GM12891 (cell line): ENCODE measurements at regions not wholly inside any gene's neighbourhood (a gene's known extent, or its start where the extent isn't known, plus 50 kb on each side); places are given as distances from the start of the nearest gene placed in this dataset.

Experiments used
- POLR2A ChIP-seq: IDR thresholded peaks from 2 replicates; pipeline ENCODE4 v1.6.1; 2011; ENCODE audit warnings: low read depth, low read length, control low read depth
- POLR2AphosphoS5 ChIP-seq: IDR thresholded peaks from 2 replicates; pipeline ENCODE4 v1.6.1; 2011; ENCODE audit warnings: low read depth, low read length, control low read depth
- SPI1 ChIP-seq: IDR thresholded peaks from 2 replicates; pipeline ENCODE4 v1.6.1; 2011; ENCODE audit warnings: low read depth, low read length, control low read depth
- TAF1 ChIP-seq: IDR thresholded peaks from 2 replicates; pipeline ENCODE4 v1.6.1; 2011; ENCODE audit warnings: low read depth, low read length, control low read depth

DNA sequence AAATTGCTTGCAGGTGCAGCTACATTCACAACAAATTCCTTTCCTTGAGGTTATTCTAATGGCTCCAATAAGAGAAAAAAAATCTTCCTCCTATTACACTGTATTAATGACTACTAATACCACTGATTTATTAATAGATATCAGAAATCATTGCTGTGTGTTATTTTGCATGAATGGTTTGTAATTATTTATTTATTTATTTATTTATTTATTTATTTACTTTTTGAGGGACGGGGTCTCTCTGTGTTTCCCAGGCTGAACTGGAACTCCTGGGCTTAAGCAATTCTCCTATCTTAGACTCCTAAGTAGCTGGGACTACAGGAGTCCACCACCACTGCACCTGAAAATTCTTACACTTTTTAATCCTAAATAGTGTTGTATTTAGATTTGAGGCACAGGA lies 390.4 kb downstream of the SI start:
- TF ChIP-seq POLR2AphosphoS5 (no peak), POLR2A (no peak), TAF1 (no peak), SPI1 (no peak)
